Choroid plexus epithelial cell (primary cell): ENCODE measurements at regions not wholly inside any gene's neighbourhood (a gene's known extent, or its start where the extent isn't known, plus 50 kb on each side); places are given as distances from the start of the nearest gene placed in this dataset.

Experiments
- DNase-seq: peaks from one replicate; pipeline ENCODE4 v3.0.0-alpha.2; 2010; ENCODE audit warnings: low read depth
- H3K4me3 ChIP-seq: 2 replicates; pipeline ENCODE4 v1.5.1; 2011; ENCODE audit warnings: low read depth, mild to moderate bottlenecking, control low read depth, low read length, moderate library complexity
- TF ChIP-seq, protein P1 (sequence below): conservative IDR thresholded peaks from 2 replicates; pipeline ENCODE4 v1.5.1; 2011; ENCODE audit warnings: low read depth, mild to moderate bottlenecking, control low read depth, inconsistent platforms, low read length, moderate library complexity

DNA sequence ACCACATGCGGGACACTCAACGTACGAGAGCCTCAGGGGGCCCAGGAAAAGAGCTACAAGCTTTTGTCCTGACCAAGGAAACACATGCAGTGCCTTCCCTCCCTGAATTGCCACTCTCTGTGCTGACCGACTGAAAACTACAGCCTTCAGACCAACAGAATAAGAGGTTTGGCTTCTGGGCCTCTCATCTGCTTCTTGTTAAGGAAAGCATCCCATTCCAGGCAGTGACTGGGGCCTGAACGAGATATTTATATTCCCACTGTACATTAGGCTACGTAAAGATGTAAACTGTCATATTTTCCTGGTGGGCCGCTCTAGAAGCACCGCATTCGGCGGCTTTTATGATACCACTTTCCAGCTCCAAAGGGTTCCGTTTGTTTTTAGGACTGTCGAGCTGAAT is 208.9 kb upstream of the TPM1 start:
- TF ChIP-seq, protein P1, sequence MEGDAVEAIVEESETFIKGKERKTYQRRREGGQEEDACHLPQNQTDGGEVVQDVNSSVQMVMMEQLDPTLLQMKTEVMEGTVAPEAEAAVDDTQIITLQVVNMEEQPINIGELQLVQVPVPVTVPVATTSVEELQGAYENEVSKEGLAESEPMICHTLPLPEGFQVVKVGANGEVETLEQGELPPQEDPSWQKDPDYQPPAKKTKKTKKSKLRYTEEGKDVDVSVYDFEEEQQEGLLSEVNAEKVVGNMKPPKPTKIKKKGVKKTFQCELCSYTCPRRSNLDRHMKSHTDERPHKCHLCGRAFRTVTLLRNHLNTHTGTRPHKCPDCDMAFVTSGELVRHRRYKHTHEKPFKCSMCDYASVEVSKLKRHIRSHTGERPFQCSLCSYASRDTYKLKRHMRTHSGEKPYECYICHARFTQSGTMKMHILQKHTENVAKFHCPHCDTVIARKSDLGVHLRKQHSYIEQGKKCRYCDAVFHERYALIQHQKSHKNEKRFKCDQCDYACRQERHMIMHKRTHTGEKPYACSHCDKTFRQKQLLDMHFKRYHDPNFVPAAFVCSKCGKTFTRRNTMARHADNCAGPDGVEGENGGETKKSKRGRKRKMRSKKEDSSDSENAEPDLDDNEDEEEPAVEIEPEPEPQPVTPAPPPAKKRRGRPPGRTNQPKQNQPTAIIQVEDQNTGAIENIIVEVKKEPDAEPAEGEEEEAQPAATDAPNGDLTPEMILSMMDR: no peak
- no peak for DNase-seq

DNA sequence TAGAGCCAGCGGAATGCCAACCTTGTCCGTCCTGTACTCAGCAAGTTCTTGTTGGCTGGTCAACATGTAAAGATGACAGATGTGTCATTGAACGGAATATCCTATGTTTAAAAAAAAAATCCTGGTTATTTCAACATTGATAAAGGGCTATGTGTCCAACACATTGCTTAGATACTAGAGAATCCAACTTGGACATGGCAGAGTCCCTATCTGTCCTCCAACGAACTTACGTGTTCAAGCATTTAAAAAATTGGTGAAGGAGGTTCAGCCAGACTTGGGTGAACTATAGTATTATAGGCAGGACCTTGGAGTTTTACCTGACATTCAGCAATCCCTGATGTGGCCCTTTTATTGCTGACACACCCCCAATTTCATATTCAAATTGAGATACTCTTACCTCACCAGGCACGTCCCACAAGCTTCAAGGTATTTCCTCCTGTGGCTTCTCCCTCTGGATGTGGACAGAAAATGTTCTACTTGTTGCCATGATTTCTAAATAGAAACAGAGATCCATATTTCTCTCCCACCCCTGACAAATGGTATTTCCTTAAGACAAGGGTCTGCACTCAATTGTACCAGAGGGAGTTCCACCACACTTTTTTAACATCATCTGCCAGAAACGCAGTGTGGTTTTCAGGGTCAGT is 207.7 kb upstream of the TPM1 start:
- no peak for DNase-seq
- H3K4me3 ChIP-seq: no peak overlapping the region
- TF ChIP-seq, protein P1: no peak

More for the DNA sequence above, 208.9 kb upstream of the TPM1 start:
- H3K4me3 ChIP-seq: no peak overlapping the region

DNA sequence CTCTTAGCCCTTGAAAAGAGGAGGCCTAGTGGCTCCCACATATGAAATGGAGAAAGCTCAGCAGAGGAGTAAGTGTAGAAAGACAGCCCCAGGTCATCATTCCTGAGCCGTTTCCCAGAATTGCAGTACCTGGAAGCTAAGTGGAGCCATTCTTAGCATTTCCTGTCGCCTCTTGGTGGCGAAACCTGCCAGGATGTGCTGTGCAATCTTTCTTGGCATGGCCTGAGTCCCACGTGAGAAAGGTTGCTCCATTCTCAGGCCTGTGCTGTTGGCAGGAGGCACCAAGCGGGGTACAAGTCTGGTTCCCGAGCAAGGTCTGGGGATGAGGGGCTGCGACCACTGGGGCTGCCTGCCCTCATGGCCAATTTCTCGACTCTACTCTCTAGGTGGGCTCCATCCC is 207.2 kb upstream of the TPM1 start:
- TF ChIP-seq, protein P1: no peak
- peak; percentile 28 for DNase-seq
- H3K4me3 ChIP-seq: no peak overlapping the region

DNA sequence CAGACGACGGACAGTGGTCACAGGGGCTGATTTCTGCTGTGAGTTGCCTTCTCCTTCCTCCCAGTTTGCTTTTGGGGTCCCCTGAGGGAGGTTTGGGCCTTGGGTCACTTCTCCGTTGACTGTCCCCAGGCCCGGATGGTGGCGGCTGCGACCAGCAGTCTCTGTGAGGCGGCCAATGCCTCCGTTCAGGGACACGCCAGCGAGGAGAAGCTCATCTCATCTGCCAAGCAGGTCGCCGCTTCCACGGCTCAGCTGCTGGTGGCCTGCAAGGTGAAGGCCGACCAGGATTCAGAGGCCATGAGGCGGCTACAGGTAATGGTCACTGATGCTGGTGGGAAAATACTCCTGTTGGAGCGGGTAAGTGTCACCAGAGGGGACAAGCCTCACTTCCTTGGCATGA is 206.8 kb upstream of the TPM1 start:
- H3K4me3 ChIP-seq: no peak overlapping the region
- TF ChIP-seq, protein P1: no peak
- DNase-seq: no peak

DNA sequence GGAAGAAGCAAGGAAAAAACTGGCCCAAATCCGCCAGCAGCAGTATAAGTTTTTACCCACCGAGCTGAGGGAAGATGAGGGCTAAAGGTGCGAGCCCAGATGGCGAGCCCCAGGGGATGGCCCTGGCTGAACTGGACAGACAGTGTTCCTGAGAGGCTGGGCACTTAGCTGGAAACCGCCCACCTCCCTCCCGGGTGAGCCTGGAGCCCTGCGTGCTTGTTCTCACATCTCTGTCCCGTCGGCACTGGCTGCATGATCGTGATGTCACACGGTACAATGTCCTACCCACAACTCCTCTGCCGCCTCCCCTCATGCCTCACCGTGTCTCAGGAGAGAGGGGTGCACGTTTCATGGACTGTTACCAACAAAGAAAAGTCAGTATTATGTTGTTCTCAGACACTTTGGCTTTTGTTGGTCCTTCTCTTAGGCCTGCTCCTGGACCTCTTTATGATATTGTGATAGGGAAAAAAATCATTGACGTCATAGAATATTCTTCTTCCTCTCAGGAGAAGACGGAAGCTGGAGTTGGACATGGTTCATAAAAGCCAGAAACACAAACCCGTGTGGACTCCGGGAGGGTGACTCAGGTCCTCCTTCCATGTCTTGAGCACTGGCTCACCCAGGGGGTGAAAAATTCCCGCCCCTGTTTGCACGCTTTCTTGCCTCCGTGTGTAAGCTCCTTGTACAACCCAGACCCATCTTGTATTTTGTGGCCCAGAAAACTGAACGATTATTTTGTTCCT is 201.8 kb upstream of the TPM1 start:
- TF ChIP-seq, protein P1: no peak
- H3K4me3 ChIP-seq: no peak overlapping the region
- no peak for DNase-seq

DNA sequence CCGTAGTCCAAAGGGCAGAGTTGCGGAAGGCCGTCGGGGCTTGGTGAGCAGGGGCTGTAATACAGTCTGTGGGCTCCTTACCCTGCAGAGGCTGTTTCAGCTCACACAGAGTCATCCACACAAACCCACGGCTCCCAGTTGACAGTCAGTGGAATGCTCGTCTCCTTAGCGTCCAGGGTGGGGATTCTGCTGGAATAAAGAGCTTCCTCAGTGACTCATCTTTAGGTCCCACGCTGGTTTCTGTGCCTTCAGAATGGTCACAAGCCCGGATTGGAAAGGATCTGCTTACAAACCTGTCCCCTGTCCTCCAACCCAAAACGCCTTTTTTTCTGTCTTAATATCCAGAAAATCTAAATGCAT is 201.3 kb upstream of the TPM1 start:
- DNase-seq: no peak
- no peak overlapping the region for H3K4me3 ChIP-seq
- TF ChIP-seq, protein P1: no peak
